GM21717 (cell line): ENCODE measurements at regions not wholly inside any gene's neighbourhood (a gene's known extent, or its start where the extent isn't known, plus 50 kb on each side); places are given as distances from the start of the nearest gene placed in this dataset.

Source experiments
- ATAC-seq: cut with Tn5 transposase; IDR thresholded peaks from one replicate; pipeline ENCODE4 v1.9.1; 2021; ENCODE audit warnings: mild to moderate bottlenecking, moderate library complexity; ENCODE audit not compliant: unreplicated experiment

GRCh38 chr2:128523457-128523856 is 204.8 kb upstream of the HS6ST1 start:
- no peak for ATAC-seq

GRCh38 chr2:128524183-128524582 is 205.5 kb upstream of the HS6ST1 start:
- no peak for ATAC-seq

GRCh38 chr2:128525653-128526052 is 207.0 kb upstream of the HS6ST1 start:
- ATAC-seq = no peak

- ATAC-seq = no peak
These were observed 207.8 kb upstream of the HS6ST1 start for GRCh38 chr2:128526455-128526976.

GRCh38 chr2:128528133-128528532 is 209.5 kb upstream of the HS6ST1 start:
- ATAC-seq = no peak

- ATAC-seq = no peak
These were observed 211.4 kb upstream of the HS6ST1 start for GRCh38 chr2:128530025-128530573.

GRCh38 chr2:128531856-128532255 is 213.2 kb upstream of the HS6ST1 start:
- no peak for ATAC-seq

GRCh38 chr2:128533101-128533500 is 214.4 kb upstream of the HS6ST1 start:
- no peak for ATAC-seq

GRCh38 chr2:128534688-128535392 is 216.2 kb upstream of the HS6ST1 start:
- no peak for ATAC-seq

- no peak for ATAC-seq
These were observed 217.3 kb upstream of the HS6ST1 start for GRCh38 chr2:128535953-128536352.

GRCh38 chr2:128536925-128537620 is 218.4 kb upstream of the HS6ST1 start:
- no peak for ATAC-seq

GRCh38 chr2:128537646-128538045 is 219.0 kb upstream of the HS6ST1 start:
- ATAC-seq = no peak

- ATAC-seq = no peak
These were observed 219.7 kb upstream of the HS6ST1 start for GRCh38 chr2:128538396-128538795.

GRCh38 chr2:128540670-128541069 is 222.0 kb upstream of the HS6ST1 start:
- no peak for ATAC-seq

- ATAC-seq = no peak
These were observed 222.8 kb upstream of the HS6ST1 start for GRCh38 chr2:128541448-128541847.

GRCh38 chr2:128543036-128543435 is 224.4 kb upstream of the HS6ST1 start:
- no peak for ATAC-seq

- no peak for ATAC-seq
These were observed 225.0 kb upstream of the HS6ST1 start for GRCh38 chr2:128543646-128544045.

- no peak for ATAC-seq
These were observed 225.8 kb upstream of the HS6ST1 start for GRCh38 chr2:128544321-128545037.

- no peak for ATAC-seq
These were observed 226.4 kb upstream of the HS6ST1 start for GRCh38 chr2:128545085-128545484.

- ATAC-seq = no peak
These were observed 227.2 kb upstream of the HS6ST1 start for GRCh38 chr2:128545829-128546228.

GRCh38 chr2:128547667-128548066 is 229.0 kb upstream of the HS6ST1 start:
- ATAC-seq = no peak
